Adrenal gland (tissue), 5 donors: ENCODE measurements at regions not wholly inside any gene's neighbourhood (a gene's known extent, or its start where the extent isn't known, plus 50 kb on each side); places are given as distances from the start of the nearest gene placed in this dataset.

Experiments used
- CTCF ChIP-seq, 6 experiments: fragments of 450-650 bp in 4 of 6; fragments of 200-600 bp in 2 of 6; sonication (generic) in 1 of 6; IDR thresholded peaks; 1 replicate in 5 of 6; 2 replicates in 1 of 6; pipeline versions ENCODE4 v1.5.1 to v1.8.0; 2016 to 2021; ENCODE audit warnings: antibody characterized with exemption in 6 of 6, mild to moderate bottlenecking in 2 of 6, moderate library complexity in 1 of 6
- POLR2A ChIP-seq, 2 donors: fragments of 450-650 bp; IDR thresholded peaks; one replicate each; pipeline ENCODE4 v1.6.1; 2017; ENCODE audit warnings: antibody characterized with exemption in 2 of 2, mild to moderate bottlenecking in 2 of 2, moderate library complexity in 1 of 2
- donor health status: DM: no; HTN: no; CAD: no.

- TF ChIP-seq CTCF (IDR thresholded peaks at IDR 0.05): no peak
- no peak for TF ChIP-seq POLR2A (IDR thresholded peaks at IDR 0.05)
Measured at GRCh38 chr1:88035578-88035977, 648.5 kb upstream of the PKN2 start.
